ENCODE measurements at regions not wholly inside any gene's neighbourhood (a gene's known extent, or its start where the extent isn't known, plus 50 kb on each side); places are given as distances from the start of the nearest gene placed in this dataset.

DNA sequence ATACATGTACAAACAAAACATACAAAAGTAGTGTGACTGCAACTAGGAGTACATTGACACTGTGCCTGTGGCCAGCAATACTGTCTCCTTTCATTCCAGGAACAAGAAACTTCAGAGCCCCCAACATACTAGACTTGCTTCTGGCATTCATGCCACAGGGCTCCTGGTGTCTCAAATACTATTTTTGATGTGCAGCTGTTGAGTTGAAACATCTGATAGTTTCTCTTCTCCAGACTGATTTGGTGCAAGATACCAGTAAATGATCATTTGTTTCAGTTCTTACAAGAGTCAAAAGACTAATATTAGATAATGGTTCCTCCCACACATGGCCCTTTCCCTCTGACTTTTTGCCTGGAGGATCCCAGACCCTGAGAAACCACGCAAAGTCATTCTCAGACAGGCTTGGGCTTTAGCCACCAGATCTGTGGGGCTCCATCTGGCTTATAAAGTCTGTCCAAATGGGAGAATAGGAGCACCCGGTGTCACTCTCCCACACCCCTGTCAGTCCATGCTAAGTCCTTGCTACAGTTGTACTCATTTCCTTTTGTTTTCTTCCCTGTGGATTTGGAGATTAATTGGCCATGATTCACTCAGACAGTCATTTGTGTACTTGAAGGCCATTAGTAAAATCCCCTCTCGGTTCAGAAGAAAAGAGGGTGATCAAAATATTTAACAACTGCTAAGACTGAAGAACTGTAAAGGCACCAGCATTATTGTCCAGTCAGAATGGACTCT is 163.5 kb upstream of the RUNX1 start:
- peak; percentile 61 for DNase-seq

DNA sequence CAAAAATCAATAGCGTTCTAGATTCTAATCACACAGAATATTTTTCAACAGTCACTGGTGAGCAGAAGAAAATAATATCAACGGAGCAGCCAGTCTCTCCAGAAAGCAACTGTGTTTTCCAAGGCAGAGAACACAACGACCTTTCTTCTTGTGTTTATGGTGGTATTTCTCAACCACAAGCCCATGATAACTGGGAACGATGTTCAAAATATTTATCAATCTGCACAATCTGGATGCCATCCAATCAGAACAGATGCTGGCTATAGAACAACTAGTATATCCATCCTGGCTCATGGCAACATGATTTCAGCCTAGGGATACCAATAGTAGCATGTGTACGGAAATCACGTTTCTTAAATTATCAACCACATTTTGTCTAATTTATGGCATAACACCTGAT is 162.7 kb upstream of the RUNX1 start:
- no peak for DNase-seq

DNA sequence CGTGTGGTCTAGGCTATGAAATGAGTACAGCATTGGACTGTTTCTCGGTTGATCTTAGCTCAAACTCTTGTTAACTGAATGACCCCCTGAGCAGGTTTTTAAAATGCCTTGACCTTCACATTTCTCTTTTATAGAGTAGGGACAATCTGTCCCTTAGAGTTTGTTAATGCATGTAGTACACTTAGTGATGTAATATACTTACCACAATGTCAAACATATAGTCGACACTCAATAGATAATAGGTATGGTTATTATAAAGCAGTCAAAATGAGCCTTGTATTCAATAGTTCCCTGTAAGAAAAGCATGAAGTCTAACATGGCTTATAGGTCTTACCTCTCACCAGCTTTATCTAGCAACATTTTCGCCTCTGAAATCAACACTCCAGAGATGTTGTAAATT is 161.0 kb upstream of the RUNX1 start:
- DNase-seq: no peak

DNA sequence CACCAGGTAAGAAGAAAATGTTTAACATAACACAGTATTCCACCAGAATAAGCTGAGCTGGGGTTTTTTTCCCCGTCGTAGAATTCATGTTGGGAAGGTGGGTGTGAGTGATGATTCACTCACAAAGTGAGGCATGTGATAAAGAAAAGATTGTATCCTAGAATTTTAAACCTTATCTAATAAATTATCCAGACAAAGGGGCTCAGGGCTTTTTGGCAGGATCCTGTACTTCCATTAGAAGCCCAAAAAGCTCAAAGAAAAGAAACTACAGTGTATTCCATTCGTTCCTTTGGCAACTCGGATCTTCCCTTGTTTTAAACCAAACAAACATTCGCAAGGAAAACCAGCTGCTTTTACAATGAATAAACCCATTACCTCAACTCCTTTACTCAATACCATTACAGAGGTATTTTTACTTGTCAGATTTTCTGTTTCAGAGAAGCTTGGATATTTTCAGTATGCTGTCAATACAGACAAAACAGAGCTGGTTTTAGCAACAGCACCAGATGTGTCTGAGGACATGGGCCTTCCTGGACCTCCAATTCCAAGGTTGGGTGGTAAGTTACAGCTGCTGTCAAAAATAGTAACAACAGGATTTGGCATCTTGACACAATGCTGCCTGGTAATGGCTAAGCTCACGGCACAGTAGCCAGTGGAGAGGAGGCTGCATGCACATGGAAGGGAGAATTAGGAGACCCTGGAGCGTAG is 159.9 kb upstream of the RUNX1 start:
- DNase-seq: no peak

DNA sequence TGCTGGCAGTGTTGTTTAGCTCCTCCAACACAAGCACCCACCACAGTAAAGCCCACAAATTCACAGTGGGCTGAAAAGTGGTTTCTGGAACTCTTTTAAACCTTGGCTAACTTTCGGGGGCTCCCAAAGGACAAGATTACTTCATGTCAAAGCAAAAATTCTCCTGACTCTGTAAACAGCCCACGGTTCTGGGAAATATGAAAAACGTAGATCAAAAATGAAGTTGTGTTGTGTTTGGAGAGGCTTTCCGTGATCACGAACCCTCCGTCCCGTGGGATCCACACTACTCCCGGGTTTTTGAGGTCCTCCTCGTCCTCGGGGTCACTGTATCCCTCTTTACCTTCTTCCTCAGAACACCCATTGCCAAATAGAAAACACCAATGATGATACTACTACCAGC is 159.0 kb upstream of the RUNX1 start:
- DNase-seq: no peak

DNA sequence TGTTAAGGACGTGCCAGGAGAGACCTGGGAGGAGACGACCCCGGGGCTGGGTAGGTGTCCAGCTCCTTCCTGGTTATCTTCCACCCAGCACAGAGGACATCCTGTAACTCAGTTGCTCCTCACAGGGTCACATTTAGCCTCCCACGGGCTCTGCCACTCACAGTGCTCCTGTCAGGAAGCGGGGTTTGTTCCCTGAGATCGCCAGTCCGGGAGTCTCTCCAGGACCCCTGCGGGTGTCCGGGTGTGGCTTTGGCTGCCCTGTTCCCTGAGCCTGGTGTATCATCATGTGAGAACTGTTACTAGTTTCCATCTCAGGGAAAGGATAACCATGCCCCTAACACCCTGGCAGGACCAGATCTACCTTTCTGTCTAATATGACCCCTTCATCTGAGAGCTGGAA is 158.2 kb upstream of the RUNX1 start:
- no peak for DNase-seq

DNA sequence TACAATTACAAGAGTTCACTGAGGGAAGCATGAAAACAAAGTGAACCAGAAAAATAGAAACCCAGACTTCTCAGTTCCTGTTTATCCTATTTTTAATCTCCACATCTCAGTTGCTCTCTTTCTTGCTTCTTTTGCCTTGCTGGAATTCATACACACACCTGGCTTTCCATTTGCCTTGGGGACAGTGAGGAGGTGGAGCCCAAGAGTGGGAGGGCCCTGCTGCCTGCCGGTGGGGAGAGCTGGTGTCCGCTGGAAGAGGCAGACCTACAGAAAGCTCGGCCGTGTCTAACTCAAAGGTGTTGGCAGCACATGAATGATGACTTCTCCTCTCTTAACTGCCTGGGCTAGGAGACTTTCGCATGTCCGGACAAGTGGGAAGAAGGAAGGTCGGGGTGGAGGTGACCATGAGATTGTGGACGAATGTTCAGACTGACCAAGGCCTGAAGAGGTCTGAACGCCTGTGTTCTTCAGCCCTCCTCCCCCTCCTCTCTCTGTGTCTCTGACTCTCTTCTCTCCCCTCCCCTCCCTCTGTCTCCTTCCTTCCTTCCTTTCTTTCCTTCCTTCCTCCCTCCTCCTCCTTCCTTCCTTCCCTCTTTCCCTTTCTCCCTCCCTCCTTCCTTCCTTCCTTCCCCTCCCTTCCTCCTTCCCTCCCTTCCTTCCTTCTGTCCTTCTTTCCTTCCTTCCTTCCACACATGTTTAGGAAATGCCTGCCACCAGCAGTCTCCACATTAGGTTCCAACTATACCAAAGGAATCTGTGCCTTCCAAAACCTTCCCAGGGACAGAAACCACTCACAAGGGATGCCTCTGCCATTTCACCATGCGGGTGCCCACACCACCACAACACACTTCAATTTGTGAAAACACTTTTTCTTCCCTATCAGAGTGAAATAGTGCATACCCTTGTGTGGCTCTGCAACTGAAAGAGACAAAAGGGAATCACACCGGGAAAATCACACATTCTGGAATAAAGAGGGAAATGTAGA is 157.3 kb upstream of the RUNX1 start:
- no peak for DNase-seq

DNA sequence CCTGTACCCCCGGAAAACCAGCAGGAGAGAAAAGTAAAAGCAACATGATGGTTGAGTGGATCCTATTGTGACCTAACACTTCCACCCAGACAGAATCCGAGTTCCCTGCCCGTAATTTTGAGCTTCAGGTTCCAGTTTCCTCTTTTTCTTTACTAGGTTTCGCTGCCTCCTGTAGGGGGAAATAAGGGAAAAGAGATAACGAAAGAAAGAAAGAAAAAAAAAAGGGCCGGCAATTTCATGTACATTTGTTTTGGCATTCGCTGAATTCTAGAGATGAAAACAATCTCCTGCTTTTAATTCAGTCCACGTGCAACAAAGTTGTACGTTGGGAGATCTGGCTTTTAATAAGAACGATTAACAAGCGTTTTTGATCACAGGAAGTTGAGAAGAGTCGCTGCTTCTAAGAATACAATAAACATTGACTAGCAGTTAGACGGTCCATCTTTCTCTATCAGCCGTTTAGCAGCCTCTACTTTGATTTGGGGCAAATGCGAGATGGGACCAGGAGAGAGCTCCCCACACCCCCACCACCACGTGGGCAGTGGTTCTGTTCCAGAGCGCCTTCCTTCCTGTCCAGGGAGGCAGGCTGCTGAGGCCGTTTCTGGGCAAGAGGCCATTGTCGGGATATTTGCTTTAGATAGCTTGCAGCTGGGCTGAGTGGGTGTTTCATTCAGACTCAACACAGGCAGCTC is 155.9 kb upstream of the RUNX1 start:
- peak; percentile 83 for DNase-seq

DNA sequence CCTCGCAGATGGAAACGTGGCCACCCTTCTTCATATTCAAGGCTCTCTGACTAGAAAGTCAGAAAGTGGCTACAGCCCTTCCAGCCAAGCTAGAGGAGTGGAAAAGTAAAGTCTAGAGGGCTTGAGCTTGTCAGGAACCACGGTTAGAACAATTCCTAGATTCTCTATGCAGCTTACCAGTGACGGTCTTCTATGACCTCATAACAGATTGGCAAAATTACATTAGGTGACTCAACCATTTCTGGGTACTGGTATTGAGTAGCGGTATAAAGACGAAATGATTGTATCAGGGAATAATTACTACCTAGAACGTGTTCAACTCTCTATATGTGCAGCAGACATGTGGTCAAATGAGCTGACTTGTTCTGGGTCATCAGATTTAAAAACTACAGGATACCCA is 155.0 kb upstream of the RUNX1 start:
- DNase-seq: no peak

DNA sequence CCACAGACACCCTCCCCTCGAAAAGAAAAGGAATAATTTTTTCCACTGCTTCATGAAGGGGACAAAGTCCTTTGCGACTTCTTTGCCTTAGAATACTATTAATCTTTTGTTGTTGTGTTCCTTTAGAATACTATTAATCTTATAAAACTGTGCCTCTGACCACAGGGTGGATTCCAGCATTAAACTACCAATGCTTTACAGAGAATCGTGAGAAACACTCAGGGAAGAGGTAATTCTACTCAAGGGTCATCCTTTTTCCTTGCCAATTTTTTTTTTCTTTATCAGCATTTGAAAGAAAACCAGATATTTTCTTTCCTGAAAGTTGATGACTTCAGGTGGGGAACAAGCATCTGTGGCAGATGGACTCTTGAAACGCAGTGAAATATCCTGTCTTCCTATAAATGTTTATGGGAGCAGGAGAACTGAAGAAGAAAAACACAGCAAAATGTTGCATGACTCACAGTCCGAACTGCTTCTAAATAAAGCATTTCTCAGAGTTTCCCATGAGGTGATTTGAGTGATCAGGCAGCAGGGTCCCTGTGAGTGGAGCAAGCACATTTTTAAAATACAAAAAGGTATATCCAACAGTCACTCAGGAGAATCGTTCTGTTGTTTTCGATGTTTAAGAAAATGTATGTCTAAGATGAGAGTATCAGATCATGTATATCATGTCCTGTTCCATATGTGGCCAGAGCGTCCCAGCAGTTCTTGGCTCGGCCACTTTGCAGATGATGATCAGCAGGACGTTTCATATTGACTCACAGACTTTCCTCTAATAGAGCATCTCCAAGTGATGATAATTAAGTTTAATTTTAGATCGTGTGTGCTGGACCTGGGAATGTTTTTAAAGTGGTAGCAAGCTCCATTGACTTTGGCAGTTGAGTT is 154.2 kb upstream of the RUNX1 start:
- peak; percentile 75 for DNase-seq

DNA sequence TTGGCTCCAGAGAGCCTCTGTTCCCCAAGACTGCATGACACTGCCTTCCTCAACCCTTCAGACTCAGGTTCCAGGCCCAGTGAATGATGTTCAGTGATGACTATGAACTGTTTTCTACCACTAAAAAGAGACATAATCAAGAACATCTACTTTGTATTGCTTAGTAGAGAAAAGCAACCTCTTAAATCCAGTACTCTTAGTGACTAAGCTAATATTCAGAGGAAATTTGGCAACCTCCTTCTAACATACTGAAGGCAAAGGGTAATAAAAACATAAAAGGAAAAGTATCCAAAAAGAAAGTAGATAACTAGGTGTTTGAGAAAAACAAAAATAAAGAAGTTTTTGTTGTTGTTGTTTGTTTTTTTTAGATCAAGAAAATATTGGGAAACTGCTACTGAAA is 153.3 kb upstream of the RUNX1 start:
- DNase-seq: no peak

DNA sequence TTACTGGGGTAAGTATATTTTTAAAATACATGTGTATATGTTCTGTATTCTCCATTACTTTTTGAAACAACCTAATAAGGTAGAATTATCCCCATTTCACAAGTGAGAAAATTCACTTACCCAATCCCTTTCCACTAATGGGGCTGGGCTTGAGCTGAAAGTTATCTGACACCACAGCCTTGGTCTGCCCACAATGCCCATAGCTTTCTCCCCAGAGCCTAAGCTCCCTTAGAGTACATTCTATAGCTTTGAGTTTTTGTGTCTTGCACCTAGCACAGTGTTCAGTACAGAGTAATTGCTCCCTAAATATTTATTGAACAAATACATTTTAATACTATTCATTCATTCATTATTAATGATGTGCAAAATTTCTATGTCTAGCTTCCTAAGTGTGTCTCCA is 152.7 kb upstream of the RUNX1 start:
- no peak for DNase-seq

DNA sequence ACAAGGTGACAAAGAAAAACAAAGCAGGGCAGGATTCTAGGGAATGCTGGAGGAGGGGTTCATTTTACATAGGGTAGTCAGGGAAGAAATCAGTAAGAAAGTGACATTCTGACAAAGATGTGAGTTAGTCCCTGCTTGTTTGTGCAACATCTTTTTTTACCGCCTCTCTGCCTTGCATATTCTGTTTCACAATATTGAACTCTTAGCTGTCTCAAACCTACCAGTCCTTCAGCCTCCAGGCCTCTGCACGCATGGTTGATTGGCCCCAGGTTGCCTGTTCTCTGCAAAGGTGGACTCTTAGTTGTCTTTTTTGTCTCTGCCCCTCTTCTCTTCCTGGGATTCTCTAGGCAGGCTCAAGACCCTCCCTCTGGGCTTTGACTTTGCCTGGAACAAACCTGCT is 152.2 kb upstream of the RUNX1 start:
- no peak for DNase-seq

DNA sequence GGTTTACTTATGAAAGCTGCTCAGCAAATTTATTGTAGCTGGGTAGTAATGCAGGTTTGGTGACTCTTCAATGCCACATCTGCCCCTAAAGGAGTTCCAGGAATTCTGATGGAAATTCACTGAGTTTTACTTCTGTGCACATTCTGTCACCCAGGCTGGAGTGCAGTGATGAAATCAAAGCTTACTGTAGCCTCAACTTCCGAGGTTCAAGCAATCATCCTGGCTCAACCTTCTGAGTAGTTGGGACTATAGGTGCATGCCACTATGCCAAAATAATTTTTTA is 150.6 kb upstream of the RUNX1 start:
- DNase-seq: no peak

DNA sequence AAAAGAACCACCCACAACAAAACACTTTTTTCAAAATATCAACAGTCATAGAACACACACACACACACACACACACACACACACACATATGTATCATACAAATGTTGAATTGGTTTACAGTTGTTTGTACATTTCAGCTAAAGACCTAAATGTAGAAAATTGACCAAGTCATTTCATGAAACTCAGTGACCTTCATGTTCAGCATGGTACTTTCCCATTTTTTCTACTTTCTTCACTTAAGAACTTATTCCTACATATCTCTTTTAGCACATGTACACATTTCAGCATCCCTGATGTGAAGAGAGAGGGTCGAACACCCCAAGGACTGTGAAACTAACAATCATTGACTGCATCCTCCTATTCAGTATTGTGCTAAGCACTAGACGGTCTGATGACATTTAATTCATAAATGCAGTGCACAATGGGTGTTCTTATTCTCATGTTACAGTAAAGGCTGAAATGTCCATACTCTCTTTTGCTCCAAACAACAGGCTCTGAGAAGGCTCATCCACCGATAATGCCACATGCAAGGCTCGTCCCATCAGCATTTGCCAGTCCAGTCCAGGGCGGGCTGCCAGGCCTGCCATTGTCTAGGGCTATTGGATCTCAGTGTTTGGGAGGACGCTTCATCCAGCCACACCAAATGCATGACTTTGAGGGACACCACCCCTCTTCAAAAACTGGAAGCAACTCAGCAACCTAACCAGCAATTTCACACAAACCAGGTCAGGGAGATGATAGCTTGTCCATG is 150.1 kb upstream of the RUNX1 start:
- DNase-seq: no peak

DNA sequence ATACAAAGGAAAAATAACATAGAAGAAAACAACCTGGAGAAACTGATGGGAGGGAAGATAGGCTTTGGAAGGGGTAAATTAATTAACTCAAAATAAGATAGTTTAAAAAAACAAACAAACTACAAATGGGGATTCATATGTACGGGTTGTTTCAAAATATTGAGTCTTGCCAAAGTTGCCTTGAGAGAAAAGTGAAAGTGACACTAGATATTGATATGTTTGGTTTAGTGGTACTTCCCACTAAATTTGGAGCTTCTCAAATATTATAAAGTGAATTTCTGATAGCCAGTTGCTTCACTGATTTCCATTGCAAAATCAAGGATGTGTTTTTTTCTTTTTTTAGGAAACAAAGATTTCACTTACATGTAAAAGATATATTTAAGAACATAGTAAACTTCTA is 149.5 kb upstream of the RUNX1 start:
- no peak for DNase-seq

DNA sequence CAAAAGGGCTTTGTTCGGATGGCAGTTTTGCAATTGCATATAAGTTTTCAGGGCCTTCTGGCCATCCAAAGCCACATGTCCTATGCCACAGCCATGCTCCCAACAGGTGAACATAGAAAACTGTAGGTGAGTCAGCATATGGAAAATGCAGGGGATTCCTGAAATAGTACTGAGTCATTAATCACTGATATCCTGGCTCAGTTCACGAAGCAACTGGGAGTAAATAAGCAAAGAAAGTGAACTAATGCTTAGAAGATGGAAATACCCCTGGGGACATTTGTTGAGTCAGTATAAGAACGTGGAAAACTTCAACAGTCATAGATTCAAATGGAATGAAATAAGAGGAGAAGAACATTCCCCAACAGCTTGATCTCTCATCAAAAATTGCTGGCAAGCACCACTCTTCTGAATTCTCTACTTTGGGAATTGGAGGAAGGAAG is 148.9 kb upstream of the RUNX1 start:
- peak; percentile 97 for DNase-seq

DNA sequence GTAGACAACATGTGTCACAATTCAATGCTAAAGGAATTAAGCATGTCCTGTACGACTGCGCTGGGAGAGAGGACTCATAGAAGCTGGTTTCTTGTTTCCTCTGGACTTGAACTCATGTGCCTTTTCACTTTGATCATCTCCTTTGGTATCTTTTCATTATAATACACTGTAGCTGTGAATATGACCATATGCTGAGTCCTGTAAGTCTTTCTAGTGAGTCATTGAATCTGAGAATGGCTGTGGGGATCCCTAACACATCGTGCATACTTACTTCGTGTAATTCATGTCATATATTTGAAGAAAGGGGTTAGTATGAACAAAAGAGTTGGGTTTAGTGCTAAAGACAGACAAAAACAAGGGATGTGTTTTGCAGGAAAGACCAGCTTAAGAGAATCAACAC is 148.1 kb upstream of the RUNX1 start:
- DNase-seq: peak; percentile 35

DNA sequence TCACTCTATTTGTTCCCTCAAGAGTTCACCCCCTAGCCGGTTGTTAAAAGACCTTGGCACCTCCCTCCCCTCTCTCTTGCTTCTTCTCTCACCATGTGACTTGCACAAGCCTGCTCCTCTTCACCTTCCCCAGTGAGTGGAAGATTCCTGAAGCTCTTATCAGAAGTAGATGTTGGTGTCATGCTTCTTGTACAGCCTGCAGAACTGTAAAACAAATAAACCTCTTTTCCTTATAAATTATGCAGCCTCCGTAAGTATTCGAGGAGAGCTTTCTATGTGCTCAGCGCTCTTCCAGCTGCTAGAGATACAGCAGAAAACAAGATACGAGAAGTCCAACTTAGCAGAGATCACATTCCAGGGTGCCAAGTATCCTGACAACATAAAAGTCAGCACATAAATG is 147.0 kb upstream of the RUNX1 start:
- DNase-seq: no peak

DNA sequence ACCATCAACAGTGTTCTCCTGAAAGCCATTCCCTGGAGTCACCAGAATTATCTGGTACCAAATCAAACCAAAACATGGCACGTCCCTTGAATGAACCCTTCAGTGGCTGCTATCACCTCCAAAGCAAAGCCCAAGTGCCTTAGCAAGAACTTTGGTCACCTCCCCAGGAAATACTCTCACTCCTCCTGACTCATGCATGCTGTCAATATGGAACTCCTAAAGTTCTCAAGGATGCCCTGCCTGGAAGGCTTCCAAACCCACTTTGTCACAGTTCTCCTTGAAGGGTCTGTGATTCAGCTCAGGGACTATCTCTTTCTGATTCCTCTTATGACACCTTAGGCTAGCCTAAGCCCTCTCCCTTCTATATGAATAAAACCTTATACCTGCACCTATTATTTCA is 146.1 kb upstream of the RUNX1 start:
- peak; percentile 67 for DNase-seq

DNA sequence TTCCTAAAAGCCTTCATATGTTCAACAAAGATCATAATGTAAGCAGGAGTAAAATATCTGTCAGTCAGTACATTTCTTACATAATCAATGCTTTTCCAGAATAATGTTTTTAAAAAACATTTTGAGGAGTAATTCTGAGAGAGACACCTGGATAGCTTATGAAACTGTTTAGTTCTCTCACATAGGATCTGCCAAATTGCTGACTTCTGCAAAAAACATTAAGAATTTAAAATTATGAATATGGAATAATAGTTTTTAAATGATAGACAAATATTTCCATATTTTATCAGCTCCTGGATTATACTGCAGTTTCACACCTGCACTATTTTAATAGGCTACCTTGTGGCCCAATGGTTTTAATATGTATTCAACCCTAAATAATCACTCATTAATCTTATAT is 142.7 kb upstream of the RUNX1 start:
- no peak for DNase-seq

All from fibroblast of skin of scalp (primary cell).